NCI-H2107 (cell line): ENCODE measurements at regions not wholly inside any gene's neighbourhood (a gene's known extent, or its start where the extent isn't known, plus 50 kb on each side); places are given as distances from the start of the nearest gene placed in this dataset.
"Not testable (repeated sequence)": the region's sequence is repeated elsewhere in the genome, so short reads cannot be mapped to it uniquely, and the experiment has no call there.

Experiments
- DNase-seq: peaks from one replicate; lab custom pipeline; 2025; lab: John Stamatoyannopoulos, UW

GRCh38 chr2:194539425-194539824, 1117.6 kb upstream of the SLC39A10 start:
- no peak for DNase-seq

GRCh38 chr2:194526121-194526520, 1130.9 kb upstream of the SLC39A10 start:
- no peak for DNase-seq

- DNase-seq = no peak
These were observed 1142.7 kb upstream of the SLC39A10 start for GRCh38 chr2:194514281-194514680.

GRCh38 chr2:194511070-194511469, 1146.0 kb upstream of the SLC39A10 start:
- DNase-seq = not testable (repeated sequence)

GRCh38 chr2:194504876-194505275, 1152.2 kb upstream of the SLC39A10 start:
- not testable (repeated sequence) for DNase-seq

- DNase-seq = no peak
These were observed 1162.0 kb upstream of the SLC39A10 start for GRCh38 chr2:194495046-194495445.

- DNase-seq = no peak
These were observed 1162.6 kb upstream of the SLC39A10 start for GRCh38 chr2:194494401-194494800.

- DNase-seq = no peak
These were observed 1165.5 kb upstream of the SLC39A10 start for GRCh38 chr2:194491409-194492115.

- DNase-seq = no peak
These were observed 1170.7 kb upstream of the SLC39A10 start for GRCh38 chr2:194486326-194486725.

- no peak for DNase-seq
These were observed 1174.0 kb upstream of the SLC39A10 start for GRCh38 chr2:194483041-194483440.

- no peak for DNase-seq
These were observed 1191.4 kb upstream of the SLC39A10 start for GRCh38 chr2:194465641-194466040.

GRCh38 chr2:194464964-194465638, 1191.9 kb upstream of the SLC39A10 start:
- DNase-seq = no peak

GRCh38 chr2:194462883-194463282, 1194.1 kb upstream of the SLC39A10 start:
- not testable (repeated sequence) for DNase-seq

GRCh38 chr2:194455358-194455757, 1201.7 kb upstream of the SLC39A10 start:
- DNase-seq = no peak

GRCh38 chr2:194452504-194452903, 1204.5 kb upstream of the SLC39A10 start:
- no peak for DNase-seq

GRCh38 chr2:194445226-194445625, 1211.8 kb upstream of the SLC39A10 start:
- no peak for DNase-seq

- DNase-seq = no peak
These were observed 1213.1 kb upstream of the SLC39A10 start for GRCh38 chr2:194443926-194444325.

GRCh38 chr2:194424683-194425209, 1232.3 kb upstream of the SLC39A10 start:
- no peak for DNase-seq

- DNase-seq = no peak
These were observed 1245.8 kb upstream of the SLC39A10 start for GRCh38 chr2:194411221-194411620.

GRCh38 chr2:194395818-194396217, 1261.2 kb upstream of the SLC39A10 start:
- no peak for DNase-seq

- DNase-seq = no peak
These were observed 1271.7 kb upstream of the SLC39A10 start for GRCh38 chr2:194385376-194385775.

- DNase-seq = no peak
These were observed 1273.6 kb upstream of the SLC39A10 start for GRCh38 chr2:194383401-194383800.

GRCh38 chr2:194382221-194382620, 1274.8 kb upstream of the SLC39A10 start:
- no peak for DNase-seq
